ENCODE measurements at regions not wholly inside any gene's neighbourhood (a gene's known extent, or its start where the extent isn't known, plus 50 kb on each side); places are given as distances from the start of the nearest gene placed in this dataset.

- no peak overlapping the region for H2AFZ ChIP-seq (ENCODE audit: low read depth)
- H3K9me3 ChIP-seq: peaks cover 12% of the 10 kb centered on the region; the same call in 1 of the 2 replicates
- no peak for DNase-seq
- H3K27ac ChIP-seq (ENCODE audit: low read depth in 2 of 2, low read length in 1 of 2): no peak overlapping the region
- no peak overlapping the region for H3K9ac ChIP-seq
- no peaks in the 10 kb centered on the region for H4K20me1 ChIP-seq (ENCODE audit: insufficient read depth)
- no peaks in the 10 kb centered on the region for H3K4me1 ChIP-seq (ENCODE audit: control insufficient read depth in 1 of 2, insufficient read depth in 2 of 2, low read depth in 1 of 2, low read length in 1 of 2)
- POLR2A ChIA-PET: no interaction called here
- H3K4me3 ChIP-seq (ENCODE audit: low read depth in 2 of 2, low read length in 1 of 2): no peak overlapping the region
- H3K27me3 ChIP-seq (ENCODE audit: insufficient read depth): no peaks in the 10 kb centered on the region
- CTCF ChIA-PET: no interaction called here
- WGBS (ENCODE audit: low lambda C conversion rate): 69% methylated on average over 10 of the region's 10 CpGs
- TF ChIP-seq RCOR1 (IDR thresholded peaks at IDR 0.05; ENCODE audit: low read length) (no peak), CHD2 (IDR thresholded peaks at IDR 0.05; ENCODE audit: low read length, partially characterized antibody) (no peak), USF2 (IDR thresholded peaks at IDR 0.05; ENCODE audit: borderline replicate concordance, low read depth, low read length) (no peak), IRF3 (IDR thresholded peaks at IDR 0.05; ENCODE audit: low read depth, low read length) (no peak), RXRA (IDR thresholded peaks at IDR 0.05; ENCODE audit: borderline replicate concordance, low read depth) (no peak), ZBTB33 (IDR thresholded peaks at IDR 0.05; ENCODE audit: borderline replicate concordance, low read depth) (no peak), TAF1 (IDR thresholded peaks at IDR 0.05; ENCODE audit: borderline replicate concordance, low read depth, low read length) (no peak), EP300 (IDR thresholded peaks at IDR 0.05; ENCODE audit: borderline replicate concordance in 1 of 2, low read depth in 1 of 2, low read length in 1 of 2) (no peak)
- H3K9me2 ChIP-seq: no peaks in the 10 kb centered on the region
- no peaks in the 10 kb centered on the region for H3F3A ChIP-seq (replicated peaks; ENCODE audit: insufficient read depth)
- H3K79me2 ChIP-seq (ENCODE audit: insufficient read depth): peaks cover 5% of the 10 kb centered on the region; the same call in 1 of the 2 replicates
- peaks cover 0 to 6% of the 10 kb centered on the region in 2 experiments for H3K36me3 ChIP-seq (replicated peaks in 1 of 2; ENCODE audit: control insufficient read depth in 1 of 2, insufficient read depth in 2 of 2, low read length in 1 of 2)
- no peak overlapping the region for H3K4me2 ChIP-seq
These were observed 187.0 kb upstream of the FOXN3 start for GRCh38 chr14:89603938-89604480.

GRCh38 chr14:89600950-89601826, 184.2 kb upstream of the FOXN3 start:
- WGBS (ENCODE audit: low lambda C conversion rate): 24% methylated on average over 3 of the region's 3 CpGs
- Histone ChIP-seq H3K27ac (ENCODE audit: low read depth in 2 of 2, low read length in 1 of 2) (no peak overlapping the region), H3K79me2 (ENCODE audit: insufficient read depth) (no peaks in the 10 kb centered on the region), H4K20me1 (ENCODE audit: insufficient read depth) (no peaks in the 10 kb centered on the region), H3K4me2 (no peak overlapping the region; the same call in 1 of the 2 replicates), H2AFZ (ENCODE audit: low read depth) (no peak overlapping the region), H3K27me3 (ENCODE audit: insufficient read depth) (no peaks in the 10 kb centered on the region), H3K9me3 (peaks cover 35% of the 10 kb centered on the region), H3K4me1 (ENCODE audit: control insufficient read depth in 1 of 2, insufficient read depth in 2 of 2, low read depth in 1 of 2, low read length in 1 of 2) (no peaks in the 10 kb centered on the region), H3F3A (replicated peaks; ENCODE audit: insufficient read depth) (peaks cover 5% of the 10 kb centered on the region), H3K9ac (no peak overlapping the region), H3K36me3 (replicated peaks in 1 of 2; ENCODE audit: control insufficient read depth in 1 of 2, insufficient read depth in 2 of 2, low read length in 1 of 2) (peaks cover 0 to 6% of the 10 kb centered on the region in 2 experiments), H3K4me3 (ENCODE audit: low read depth in 2 of 2, low read length in 1 of 2) (no peak overlapping the region; a peak in 1 of 4 replicates), H3K9me2 (no peaks in the 10 kb centered on the region)
- DNase-seq: no peak
- POLR2A ChIA-PET: no interaction called here
- CTCF ChIA-PET: no interaction called here
- TF ChIP-seq TCF12 (IDR thresholded peaks at IDR 0.05) (peak; percentile 58), JUND (IDR thresholded peaks at IDR 0.05) (0 out of 2 replicates have a peak, but pooled peaks have one; percentile 5), GABPA (IDR thresholded peaks at IDR 0.05; ENCODE audit: low read depth) (no peak), MAX (IDR thresholded peaks at IDR 0.05; ENCODE audit: low read depth) (no peak), RAD21 (IDR thresholded peaks at IDR 0.05; ENCODE audit: low read length) (no peak), PBX3 (IDR thresholded peaks at IDR 0.05) (peak; percentile 36; the same call in 1 of the 2 replicates), MEF2A (IDR thresholded peaks at IDR 0.05; ENCODE audit: borderline replicate concordance, low read depth) (peak; percentile 64; the same call in 1 of the 2 replicates), IRF3 (IDR thresholded peaks at IDR 0.05; ENCODE audit: low read depth, low read length) (no peak), RXRA (IDR thresholded peaks at IDR 0.05; ENCODE audit: borderline replicate concordance, low read depth) (0 out of 2 replicates have a peak, but pooled peaks have one; percentile 26), YY1 (IDR thresholded peaks at IDR 0.05; ENCODE audit: low read depth) (no peak), POLR2AphosphoS5 (IDR thresholded peaks at IDR 0.05; ENCODE audit: low read depth, low read length) (no peak)
